DMS79 (cell line): ENCODE measurements at regions not wholly inside any gene's neighbourhood (a gene's known extent, or its start where the extent isn't known, plus 50 kb on each side); places are given as distances from the start of the nearest gene placed in this dataset.

Source experiments
- DNase-seq: peaks from one replicate; lab custom pipeline; 2025; lab: John Stamatoyannopoulos, UW

DNA sequence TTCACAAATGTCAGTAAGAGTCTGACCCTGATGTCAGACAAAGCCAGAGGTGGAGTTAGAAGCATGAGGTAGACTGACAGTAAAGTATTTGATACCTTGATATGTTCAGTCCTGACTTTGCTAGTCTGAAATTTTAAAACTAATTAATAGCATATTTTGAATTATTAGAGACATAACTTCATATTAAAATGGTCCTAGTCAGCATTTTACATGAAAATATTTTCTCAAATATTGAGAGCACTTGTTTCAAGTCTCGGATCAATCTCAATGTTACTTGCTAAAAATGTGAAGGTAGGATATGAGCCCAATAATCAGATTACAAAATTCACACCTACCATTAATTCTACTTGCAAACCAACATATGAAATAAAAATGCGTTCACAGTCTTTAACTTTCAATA is 58.1 kb upstream of the TTC14 start:
- DNase-seq, result no peak

GRCh38 chr3:180546863-180547262 is 55.1 kb upstream of the TTC14 start:
- DNase-seq, result no peak

- DNase-seq, result no peak
Observed at GRCh38 chr3:180548050-180548449, 53.9 kb upstream of the TTC14 start.
